Gastrocnemius medialis (tissue), 4 donors: ENCODE measurements at regions not wholly inside any gene's neighbourhood (a gene's known extent, or its start where the extent isn't known, plus 50 kb on each side); places are given as distances from the start of the nearest gene placed in this dataset.

Experiments used
- CTCF ChIP-seq, 5 experiments: fragments of 450-650 bp in 3 of 5; fragments of 200-600 bp in 2 of 5; sonication (generic) in 2 of 5; IDR thresholded peaks in 4 of 5; conservative IDR thresholded peaks in 1 of 5; 1 replicate in 4 of 5; 2 replicates in 1 of 5; pipeline ENCODE4 v1.5.1; 2016 to 2019; ENCODE audit warnings: antibody characterized with exemption in 5 of 5, mild to moderate bottlenecking in 3 of 5, moderate library complexity in 3 of 5
- POLR2A ChIP-seq, 2 donors: fragments of 450-650 bp; IDR thresholded peaks; one replicate each; pipeline ENCODE4 v1.6.1; 2017; ENCODE audit warnings: antibody characterized with exemption in 2 of 2, mild to moderate bottlenecking in 2 of 2, moderate library complexity in 2 of 2

GRCh38 chr3:182631183-182632076 lies 161.9 kb upstream of the ATP11B start:
- TF ChIP-seq CTCF (IDR thresholded peaks at IDR 0.05 in 4 of 5, conservative IDR thresholded peaks at IDR 0.05 in 1 of 5), result no peak
- no peak for TF ChIP-seq POLR2A (IDR thresholded peaks at IDR 0.05)
